ENCODE measurements at regions not wholly inside any gene's neighbourhood (a gene's known extent, or its start where the extent isn't known, plus 50 kb on each side); places are given as distances from the start of the nearest gene placed in this dataset.
"Not testable (repeated sequence)": the region's sequence is repeated elsewhere in the genome, so short reads cannot be mapped to it uniquely, and the experiment has no call there.

DNA sequence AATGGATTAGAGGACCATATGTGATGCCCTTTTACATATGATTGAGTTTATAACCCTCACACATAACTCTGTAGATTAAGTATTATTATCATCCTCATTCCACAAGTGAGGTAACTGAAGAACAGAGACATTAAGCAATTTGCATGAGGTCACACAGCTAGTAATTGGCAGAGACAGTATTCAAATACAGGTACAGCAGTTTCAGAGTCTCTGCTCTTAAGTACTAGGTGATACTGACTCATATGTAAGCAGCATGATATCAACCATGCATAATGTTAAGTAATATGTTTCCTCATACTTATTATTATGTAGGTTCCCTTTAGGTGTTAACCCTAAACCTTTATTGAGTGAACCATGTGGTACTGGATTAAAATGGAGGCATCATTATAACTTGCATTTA is 1562.4 kb upstream of the RAG2 start:
- Mint-ChIP-seq H3K36me3 (ENCODE audit: low read depth) (no peaks in the 10 kb centered on the region), H3K4me3 (no peak overlapping the region), H3K4me1 (ENCODE audit: low read depth) (no peaks in the 10 kb centered on the region), H3K9me3 (peaks cover 17% of the 10 kb centered on the region), H3K27ac (no peak overlapping the region), H3K27me3 (no peaks in the 10 kb centered on the region)
- no peak for DNase-seq

DNA sequence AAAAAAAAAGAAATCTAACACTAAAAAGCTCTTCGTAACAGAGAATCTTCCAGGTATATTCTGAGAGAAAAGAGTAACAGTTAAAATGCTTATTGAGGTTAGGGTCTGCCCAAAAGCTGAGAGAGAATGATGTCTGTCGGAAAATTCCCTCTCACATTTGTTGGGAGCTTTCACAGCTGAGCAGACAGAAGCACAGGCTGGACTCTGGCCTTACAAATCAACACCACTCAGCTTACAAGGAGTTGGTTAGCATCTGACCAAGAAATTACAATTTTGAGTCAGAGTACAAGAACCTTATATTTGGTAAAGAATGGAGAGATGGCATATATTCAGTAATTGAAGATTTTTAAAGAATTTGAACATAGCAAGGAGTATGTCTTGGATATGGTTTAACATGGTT is 1561.0 kb upstream of the RAG2 start:
- no peak overlapping the region for H3K27ac Mint-ChIP-seq
- H3K4me3 Mint-ChIP-seq: no peak overlapping the region
- DNase-seq: no peak
- no peaks in the 10 kb centered on the region for H3K4me1 Mint-ChIP-seq (ENCODE audit: low read depth)
- no peaks in the 10 kb centered on the region for H3K27me3 Mint-ChIP-seq
- peaks cover 18% of the 10 kb centered on the region for H3K9me3 Mint-ChIP-seq
- no peaks in the 10 kb centered on the region for H3K36me3 Mint-ChIP-seq (ENCODE audit: low read depth)

GRCh38 chr11:38156495-38157146 is 1558.6 kb upstream of the RAG2 start:
- H3K9me3 Mint-ChIP-seq: peaks cover 16% of the 10 kb centered on the region
- no peak overlapping the region for H3K4me3 Mint-ChIP-seq
- H3K36me3 Mint-ChIP-seq (ENCODE audit: low read depth): no peaks in the 10 kb centered on the region
- H3K27ac Mint-ChIP-seq: no peak overlapping the region
- no peak for DNase-seq
- H3K4me1 Mint-ChIP-seq (ENCODE audit: low read depth): no peaks in the 10 kb centered on the region
- H3K27me3 Mint-ChIP-seq: no peaks in the 10 kb centered on the region

GRCh38 chr11:38155856-38156255 is 1557.8 kb upstream of the RAG2 start:
- no peak for DNase-seq
- no peak overlapping the region for H3K27ac Mint-ChIP-seq
- H3K27me3 Mint-ChIP-seq: no peaks in the 10 kb centered on the region
- no peaks in the 10 kb centered on the region for H3K4me1 Mint-ChIP-seq (ENCODE audit: low read depth)
- no peak overlapping the region for H3K4me3 Mint-ChIP-seq
- no peaks in the 10 kb centered on the region for H3K36me3 Mint-ChIP-seq (ENCODE audit: low read depth)
- H3K9me3 Mint-ChIP-seq: peaks cover 17% of the 10 kb centered on the region

DNA sequence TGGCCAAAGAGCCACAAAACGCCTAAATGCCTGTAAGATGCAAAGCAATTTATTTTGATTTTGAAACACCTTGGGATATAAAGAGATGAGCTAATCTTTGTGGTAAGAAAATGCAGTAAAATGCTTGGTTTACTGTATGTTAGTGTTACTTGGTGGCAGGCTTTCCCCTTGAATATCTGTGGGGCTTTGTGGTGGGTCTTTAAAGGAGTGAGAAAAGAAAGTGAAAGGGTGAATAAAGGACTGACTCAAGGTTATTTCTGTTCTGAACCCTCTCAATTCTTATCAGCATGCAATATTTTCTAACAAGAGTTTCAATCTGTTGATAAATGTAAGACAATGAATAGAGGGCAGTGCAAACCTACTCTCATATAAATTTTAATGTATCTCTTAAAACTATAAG is 1555.9 kb upstream of the RAG2 start:
- H3K27me3 Mint-ChIP-seq: no peaks in the 10 kb centered on the region
- H3K4me3 Mint-ChIP-seq: no peak overlapping the region
- H3K4me1 Mint-ChIP-seq (ENCODE audit: low read depth): no peaks in the 10 kb centered on the region
- peaks cover 17% of the 10 kb centered on the region for H3K9me3 Mint-ChIP-seq
- DNase-seq: no peak
- no peak overlapping the region for H3K27ac Mint-ChIP-seq
- no peaks in the 10 kb centered on the region for H3K36me3 Mint-ChIP-seq (ENCODE audit: low read depth)

GRCh38 chr11:38143852-38144251 is 1545.8 kb upstream of the RAG2 start:
- Mint-ChIP-seq H3K36me3 (ENCODE audit: low read depth) (no peaks in the 10 kb centered on the region), H3K4me1 (ENCODE audit: low read depth) (no peaks in the 10 kb centered on the region), H3K27ac (no peak overlapping the region), H3K9me3 (peaks cover 8% of the 10 kb centered on the region), H3K4me3 (no peak overlapping the region), H3K27me3 (no peaks in the 10 kb centered on the region)
- no peak for DNase-seq

DNA sequence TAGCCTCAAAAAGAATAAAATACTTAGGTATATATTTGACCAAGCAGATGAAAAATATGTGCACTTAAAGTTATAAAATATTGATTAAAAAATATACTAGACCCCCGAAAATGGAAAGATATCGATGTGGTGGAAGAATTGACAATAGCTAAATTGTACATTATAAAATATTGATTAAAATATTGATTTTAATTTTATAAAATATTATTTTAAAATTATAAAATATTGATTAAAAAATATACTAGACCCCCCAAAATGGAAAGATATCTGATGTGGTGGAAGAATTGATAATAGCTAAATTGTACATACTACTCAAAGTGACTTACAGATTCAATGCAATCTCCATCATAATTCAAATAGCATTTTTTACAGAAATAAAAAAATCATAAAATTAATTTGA is 1540.9 kb upstream of the RAG2 start:
- H3K36me3 Mint-ChIP-seq (ENCODE audit: low read depth): no peaks in the 10 kb centered on the region
- H3K9me3 Mint-ChIP-seq: peaks cover 13% of the 10 kb centered on the region
- no peaks in the 10 kb centered on the region for H3K27me3 Mint-ChIP-seq
- DNase-seq: no peak
- no peak overlapping the region for H3K4me3 Mint-ChIP-seq
- H3K27ac Mint-ChIP-seq: no peak overlapping the region
- H3K4me1 Mint-ChIP-seq (ENCODE audit: low read depth): no peaks in the 10 kb centered on the region

GRCh38 chr11:38136887-38137286 is 1538.9 kb upstream of the RAG2 start:
- Mint-ChIP-seq H3K4me1 (ENCODE audit: low read depth) (no peaks in the 10 kb centered on the region), H3K4me3 (no peak overlapping the region), H3K27ac (no peak overlapping the region), H3K36me3 (ENCODE audit: low read depth) (no peaks in the 10 kb centered on the region), H3K9me3 (peaks cover 16% of the 10 kb centered on the region), H3K27me3 (no peaks in the 10 kb centered on the region)
- DNase-seq: no peak

- H3K4me1 Mint-ChIP-seq (ENCODE audit: low read depth): no peaks in the 10 kb centered on the region
- H3K9me3 Mint-ChIP-seq: peaks cover 8% of the 10 kb centered on the region
- DNase-seq: no peak
- H3K27ac Mint-ChIP-seq: no peak overlapping the region
- no peaks in the 10 kb centered on the region for H3K36me3 Mint-ChIP-seq (ENCODE audit: low read depth)
- no peaks in the 10 kb centered on the region for H3K27me3 Mint-ChIP-seq
- no peak overlapping the region for H3K4me3 Mint-ChIP-seq
Observed at GRCh38 chr11:38131535-38131934, 1533.5 kb upstream of the RAG2 start.

DNA sequence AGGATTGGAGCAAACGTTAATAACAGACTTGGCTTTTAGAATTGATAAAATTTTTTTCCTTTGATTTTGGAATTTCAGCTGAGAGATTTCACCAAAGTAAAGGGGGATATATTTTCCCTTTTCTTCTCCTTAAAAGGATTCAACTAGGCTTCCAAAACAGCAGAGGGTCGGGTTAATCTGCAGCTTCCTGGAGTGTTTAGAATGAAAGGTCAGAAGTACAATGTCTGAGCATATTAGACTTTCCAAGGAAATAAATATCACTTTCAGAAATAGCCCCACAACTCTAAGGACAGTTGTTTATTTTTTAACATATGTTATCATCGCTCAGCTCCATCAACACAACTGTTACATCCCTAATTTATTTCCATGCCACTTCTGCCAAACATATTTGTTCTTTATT is 1532.9 kb upstream of the RAG2 start:
- no peak for DNase-seq
- H3K4me1 Mint-ChIP-seq (ENCODE audit: low read depth): no peaks in the 10 kb centered on the region
- peaks cover 8% of the 10 kb centered on the region for H3K9me3 Mint-ChIP-seq
- no peak overlapping the region for H3K4me3 Mint-ChIP-seq
- H3K27ac Mint-ChIP-seq: no peak overlapping the region
- no peaks in the 10 kb centered on the region for H3K36me3 Mint-ChIP-seq (ENCODE audit: low read depth)
- H3K27me3 Mint-ChIP-seq: no peaks in the 10 kb centered on the region

GRCh38 chr11:38130514-38130913 is 1532.5 kb upstream of the RAG2 start:
- no peak for DNase-seq
- no peaks in the 10 kb centered on the region for H3K36me3 Mint-ChIP-seq (ENCODE audit: low read depth)
- peaks cover 8% of the 10 kb centered on the region for H3K9me3 Mint-ChIP-seq
- H3K4me1 Mint-ChIP-seq (ENCODE audit: low read depth): no peaks in the 10 kb centered on the region
- no peak overlapping the region for H3K4me3 Mint-ChIP-seq
- no peak overlapping the region for H3K27ac Mint-ChIP-seq
- H3K27me3 Mint-ChIP-seq: no peaks in the 10 kb centered on the region

DNA sequence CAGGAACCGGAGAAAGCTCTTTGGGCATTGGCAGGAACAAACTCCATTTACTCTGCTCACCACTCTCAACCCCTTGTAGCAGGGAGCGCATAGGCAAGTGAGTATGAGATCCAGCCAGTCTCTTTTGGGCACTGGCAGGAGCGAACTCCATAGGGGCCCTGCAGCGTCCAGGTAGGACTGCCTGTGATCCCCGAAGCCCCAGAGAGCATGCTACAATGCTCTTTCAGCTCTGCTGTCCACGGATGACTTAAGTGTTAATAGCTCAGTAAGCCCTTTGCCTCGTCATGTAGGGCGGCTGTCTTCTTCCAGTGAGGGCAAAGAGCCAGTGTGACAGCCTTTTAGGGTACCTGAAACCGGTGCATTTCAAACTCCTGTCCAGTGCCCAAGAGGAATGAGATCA is 1525.6 kb upstream of the RAG2 start:
- Mint-ChIP-seq H3K27me3 (no peaks in the 10 kb centered on the region), H3K9me3 (peaks cover 11% of the 10 kb centered on the region), H3K27ac (no peak overlapping the region), H3K36me3 (ENCODE audit: low read depth) (no peaks in the 10 kb centered on the region), H3K4me3 (no peak overlapping the region), H3K4me1 (ENCODE audit: low read depth) (no peaks in the 10 kb centered on the region)
- DNase-seq: no peak

DNA sequence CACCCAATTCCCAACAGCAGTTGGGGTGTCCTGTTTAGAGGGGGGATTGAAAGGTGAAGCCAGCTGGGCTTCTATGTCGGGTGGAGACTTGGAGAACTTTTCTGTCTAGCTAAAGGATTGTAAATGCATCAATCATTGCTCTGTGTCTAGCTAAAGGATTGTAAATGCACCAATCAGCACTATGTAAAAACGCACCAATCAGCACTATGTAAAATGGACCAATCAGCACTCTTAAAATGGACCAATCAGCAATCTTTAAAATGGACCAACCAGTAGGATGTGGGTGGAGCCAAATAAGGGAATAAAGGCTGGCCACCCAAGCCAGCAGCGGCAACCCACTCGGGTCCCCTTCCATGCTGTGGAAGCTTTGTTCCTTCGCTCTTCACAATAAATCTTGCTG is 1518.6 kb upstream of the RAG2 start:
- H3K27ac Mint-ChIP-seq; H3K4me3 Mint-ChIP-seq; H3K27me3 Mint-ChIP-seq; H3K4me1 Mint-ChIP-seq (ENCODE audit: low read depth); H3K36me3 Mint-ChIP-seq (ENCODE audit: low read depth); DNase-seq: not testable (repeated sequence)
- H3K9me3 Mint-ChIP-seq: peaks cover 20% of the 10 kb centered on the region

- not testable (repeated sequence) for H3K4me3 Mint-ChIP-seq; H3K36me3 Mint-ChIP-seq (ENCODE audit: low read depth); H3K4me1 Mint-ChIP-seq (ENCODE audit: low read depth); H3K27me3 Mint-ChIP-seq; DNase-seq; H3K27ac Mint-ChIP-seq
- H3K9me3 Mint-ChIP-seq: peaks cover 20% of the 10 kb centered on the region
Observed at GRCh38 chr11:38115381-38115780, 1517.3 kb upstream of the RAG2 start.

GRCh38 chr11:38100836-38101462 is 1502.9 kb upstream of the RAG2 start:
- H3K27me3 Mint-ChIP-seq: no peaks in the 10 kb centered on the region
- no peaks in the 10 kb centered on the region for H3K36me3 Mint-ChIP-seq (ENCODE audit: low read depth)
- H3K9me3 Mint-ChIP-seq: peaks cover 30% of the 10 kb centered on the region
- no peaks in the 10 kb centered on the region for H3K4me1 Mint-ChIP-seq (ENCODE audit: low read depth)
- DNase-seq: no peak
- H3K27ac Mint-ChIP-seq: no peak overlapping the region
- H3K4me3 Mint-ChIP-seq: no peak overlapping the region

DNA sequence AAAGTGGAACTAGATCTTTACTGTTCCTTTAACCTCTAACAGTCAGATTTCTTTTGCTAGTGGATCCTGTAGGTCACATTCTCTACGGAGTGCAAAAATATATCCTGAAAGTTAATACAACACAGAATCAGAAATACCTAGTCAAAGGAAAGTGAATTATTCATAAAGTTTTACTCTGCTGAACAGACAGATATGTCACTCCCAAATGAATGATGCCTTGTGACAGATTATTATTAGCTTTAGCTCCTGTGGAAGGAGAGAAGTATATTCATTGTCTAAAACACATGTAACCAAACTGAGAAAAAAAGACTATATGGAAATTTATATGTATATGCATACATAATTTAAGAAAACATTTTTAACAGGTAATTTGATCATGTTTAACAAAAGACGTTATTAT is 1497.2 kb upstream of the RAG2 start:
- H3K36me3 Mint-ChIP-seq (ENCODE audit: low read depth): no peaks in the 10 kb centered on the region
- H3K4me1 Mint-ChIP-seq (ENCODE audit: low read depth): no peaks in the 10 kb centered on the region
- DNase-seq: no peak
- H3K9me3 Mint-ChIP-seq: peaks cover 18% of the 10 kb centered on the region
- no peaks in the 10 kb centered on the region for H3K27me3 Mint-ChIP-seq
- H3K27ac Mint-ChIP-seq: no peak overlapping the region
- H3K4me3 Mint-ChIP-seq: no peak overlapping the region

All from activated T-cell treated with anti-CD3 and anti-CD28 coated beads, Interleukin-2, amount 50 U/mL, for 24 hours (primary cell).